CD14-positive monocyte (primary cell): ENCODE measurements at regions not wholly inside any gene's neighbourhood (a gene's known extent, or its start where the extent isn't known, plus 50 kb on each side); places are given as distances from the start of the nearest gene placed in this dataset.

Experiments used
- DNase-seq, 3 donors: peaks; one replicate each; pipeline ENCODE4 v3.0.0-alpha.2; 2011 to 2022
- H2AFZ ChIP-seq: 2 replicates; pipeline ENCODE4 v1.6.0; 2012; ENCODE audit warnings: mild to moderate bottlenecking, low read depth, low read length, inconsistent platforms; ENCODE audit not compliant: insufficient read depth, poor library complexity, severe bottlenecking
- H3K27ac ChIP-seq, 2 donors: 1 replicate in 1 of 2; 2 replicates in 1 of 2; pipeline ENCODE4 v1.5.1; 2012 to 2013; ENCODE audit warnings: low read length in 2 of 2, control low read depth in 1 of 2, inconsistent platforms in 1 of 2, low read depth in 1 of 2, mild to moderate bottlenecking in 1 of 2
- H3K27me3 ChIP-seq, 2 donors: one replicate each; pipeline versions ENCODE4 v1.6.0 to v1.6.1; 2011 to 2013; ENCODE audit warnings: low read length in 2 of 2; ENCODE audit not compliant: control insufficient read depth in 2 of 2, insufficient read depth in 2 of 2
- H3K36me3 ChIP-seq, 2 donors: replicated peaks in 1 of 2; 1 replicate in 1 of 2; 2 replicates in 1 of 2; pipeline versions ENCODE4 v1.5.1 to v1.6.1; 2012 to 2013; ENCODE audit warnings: low read length in 2 of 2, control low read depth in 1 of 2, inconsistent platforms in 1 of 2, mild to moderate bottlenecking in 1 of 2; ENCODE audit not compliant: insufficient read depth in 2 of 2, control insufficient read depth in 1 of 2
- H3K4me1 ChIP-seq, 2 donors: 1 replicate in 1 of 2; 2 replicates in 1 of 2; pipeline versions ENCODE4 v1.5.1 to v1.6.1; 2012 to 2013; ENCODE audit warnings: low read length in 2 of 2, control low read depth in 1 of 2, inconsistent platforms in 1 of 2, mild to moderate bottlenecking in 1 of 2, moderate library complexity in 1 of 2; ENCODE audit not compliant: insufficient read depth in 2 of 2, control insufficient read depth in 1 of 2
- H3K4me2 ChIP-seq: replicated peaks from 2 replicates; pipeline ENCODE3; 2012; ENCODE audit warnings: low read length, moderate library complexity, mild to moderate bottlenecking; ENCODE audit not compliant: poor library complexity, severe bottlenecking; ENCODE audit errors: extremely low read depth
- H3K4me3 ChIP-seq, 3 experiments: fragments of 200-600 bp in 1 of 3; sonication (generic) in 1 of 3; replicated peaks in 1 of 3; 1 replicate in 2 of 3; 2 replicates in 1 of 3; pipeline ENCODE4 v1.5.1; 2011 to 2013; ENCODE audit warnings: low read length in 3 of 3, mild to moderate bottlenecking in 3 of 3, control low read depth in 2 of 3, low read depth in 2 of 3, inconsistent platforms in 1 of 3, moderate library complexity in 1 of 3
- H3K79me2 ChIP-seq: 2 replicates; pipeline ENCODE4 v1.6.0; 2012; ENCODE audit warnings: mild to moderate bottlenecking, control low read depth, inconsistent platforms, low read length, moderate library complexity; ENCODE audit not compliant: insufficient read depth
- H3K9ac ChIP-seq: 2 replicates; pipeline ENCODE4 v1.6.0; 2017; ENCODE audit warnings: low read length, mild to moderate bottlenecking; ENCODE audit not compliant: insufficient read depth, poor library complexity, severe bottlenecking
- H3K9me3 ChIP-seq, 2 donors: replicated peaks in 1 of 2; 1 replicate in 1 of 2; 2 replicates in 1 of 2; pipeline versions ENCODE4 v1.5.1 to v1.6.1; 2012 to 2013; ENCODE audit warnings: low read length in 2 of 2, control low read depth in 1 of 2; ENCODE audit not compliant: control insufficient read depth in 1 of 2, insufficient read depth in 1 of 2
- H4K20me1 ChIP-seq: 2 replicates; pipeline ENCODE4 v1.6.0; 2012; ENCODE audit warnings: mild to moderate bottlenecking, low read length, control low read depth, moderate library complexity; ENCODE audit not compliant: insufficient read depth
- H3K27ac Mint-ChIP-seq, 7 donors: one replicate each; pipeline ENCODE4 v1.8.0; 2020; ENCODE audit warnings: mild to moderate bottlenecking in 7 of 7, mixed read lengths in 7 of 7, moderate library complexity in 6 of 7, inconsistent platforms in 2 of 7
- H3K27me3 Mint-ChIP-seq, 3 donors: one replicate each; pipeline ENCODE4 v1.8.0; 2021 to 2022; ENCODE audit warnings: low read depth in 3 of 3, mild to moderate bottlenecking in 3 of 3, mixed read lengths in 3 of 3, moderate library complexity in 3 of 3, inconsistent platforms in 1 of 3
- H3K36me3 Mint-ChIP-seq, 2 donors: one replicate each; pipeline ENCODE4 v1.8.0; 2020; ENCODE audit warnings: mixed read lengths in 2 of 2, inconsistent platforms in 1 of 2, mild to moderate bottlenecking in 1 of 2
- H3K4me1 Mint-ChIP-seq: one replicate; pipeline ENCODE4 v1.8.0; 2020; ENCODE audit warnings: mild to moderate bottlenecking, mixed read lengths
- H3K4me3 Mint-ChIP-seq, 2 donors: one replicate each; pipeline ENCODE4 v1.8.0; 2020; ENCODE audit warnings: mild to moderate bottlenecking in 2 of 2, mixed read lengths in 2 of 2, moderate library complexity in 1 of 2
- H3K9me3 Mint-ChIP-seq, 7 donors: one replicate each; pipeline ENCODE4 v1.8.0; 2020 to 2022; ENCODE audit warnings: mixed read lengths in 7 of 7, mild to moderate bottlenecking in 6 of 7, moderate library complexity in 6 of 7, inconsistent platforms in 2 of 7
- CTCF ChIP-seq: fragments of 200-600 bp; IDR thresholded peaks from one replicate; pipeline ENCODE4 v1.8.0; 2022; ENCODE audit warnings: antibody characterized with exemption, mild to moderate bottlenecking
- WGBS: methylation state at CpG from one replicate; pipeline ENCODE4 v1.1.5; 2013; ENCODE audit warnings: missing lambda C conversion rate; ENCODE audit not compliant: insufficient coverage; 5-methylcytosine and 5-hydroxymethylcytosine counted together
- intact Hi-C, 2 donors: fragments of 100-400 bp; cut with micrococcal nuclease; formaldehyde crosslinking; loops; one replicate each; pipeline versions ENCODE4 v1.15.0 to v1.15.1; 2023

GRCh38 chr5:126020770-126021169 is 402.4 kb upstream of the GRAMD2B start:
- H3K4me3 Mint-ChIP-seq: no peak overlapping the region
- Histone ChIP-seq H2AFZ (no peak overlapping the region), H3K36me3 (no peaks in the 10 kb centered on the region), H3K79me2 (no peaks in the 10 kb centered on the region), H3K9me3 (peaks cover 5 to 11% of the 10 kb centered on the region in 2 donors), H3K27me3 (no peaks in the 10 kb centered on the region), H3K4me3 (no peak overlapping the region), H3K27ac (no peak overlapping the region), H3K4me2 (no peak overlapping the region), H3K4me1 (no peaks in the 10 kb centered on the region), H4K20me1 (no peaks in the 10 kb centered on the region), H3K9ac (no peak overlapping the region)
- H3K27ac Mint-ChIP-seq: no peak overlapping the region
- WGBS: no CpG with 5 or more reads among the region's 5 CpGs
- DNase-seq: no peak
- no peaks in the 10 kb centered on the region for H3K4me1 Mint-ChIP-seq
- TF ChIP-seq CTCF: no peak
- H3K9me3 Mint-ChIP-seq: peaks cover 2 to 10% (median 7%) of the 10 kb centered on the region in 7 donors
- no peaks in the 10 kb centered on the region for H3K36me3 Mint-ChIP-seq
- H3K27me3 Mint-ChIP-seq: peaks cover 0 to 2% (median 0%) of the 10 kb centered on the region in 3 donors
- intact Hi-C loops: no loop called here

GRCh38 chr5:126023994-126024441 is 399.2 kb upstream of the GRAMD2B start:
- Mint-ChIP-seq H3K4me1 (no peaks in the 10 kb centered on the region), H3K27ac (no peak overlapping the region), H3K4me3 (no peak overlapping the region), H3K27me3 (peaks cover 0 to 2% (median 0%) of the 10 kb centered on the region in 3 donors), H3K36me3 (no peaks in the 10 kb centered on the region), H3K9me3 (peaks cover 18 to 36% (median 24%) of the 10 kb centered on the region in 7 donors)
- H3K36me3 ChIP-seq: no peaks in the 10 kb centered on the region
- no peaks in the 10 kb centered on the region for H3K4me1 ChIP-seq
- no peak overlapping the region for H3K4me2 ChIP-seq
- H3K27ac ChIP-seq: no peak overlapping the region
- H2AFZ ChIP-seq: no peak overlapping the region
- H4K20me1 ChIP-seq: no peaks in the 10 kb centered on the region
- TF ChIP-seq CTCF: no peak
- H3K4me3 ChIP-seq: no peak overlapping the region
- intact Hi-C loops: no loop called here
- no peak for DNase-seq
- peaks cover 29 to 33% of the 10 kb centered on the region in 2 donors for H3K9me3 ChIP-seq
- H3K9ac ChIP-seq: no peak overlapping the region
- H3K27me3 ChIP-seq: no peaks in the 10 kb centered on the region
- H3K79me2 ChIP-seq: no peaks in the 10 kb centered on the region
- no CpG with 5 or more reads among the region's 2 CpGs for WGBS
